ENCODE measurements at regions not wholly inside any gene's neighbourhood (a gene's known extent, or its start where the extent isn't known, plus 50 kb on each side); places are given as distances from the start of the nearest gene placed in this dataset.

GRCh38 chr18:42437646-42438045 is 482.6 kb downstream of the PIK3C3 start:
- Histone ChIP-seq H3K36me3 (no peaks in the 10 kb centered on the region), H3K9me3 (no peaks in the 10 kb centered on the region), H3K27ac (no peak overlapping the region), H3K4me1 (no peaks in the 10 kb centered on the region), H3K4me3 (no peak overlapping the region), H3K27me3 (no peaks in the 10 kb centered on the region)
- no peak for DNase-seq (ENCODE audit: low spot score in 2 of 2)
- TF ChIP-seq CTCF (IDR thresholded peaks at IDR 0.05): no peak
- TF ChIP-seq EP300 (IDR thresholded peaks at IDR 0.05): no peak
- no peak for TF ChIP-seq POLR2A (IDR thresholded peaks at IDR 0.05)
- 85 to 95% methylated on average over 2 of the region's 2 CpGs for WGBS, 2 donors

- Histone ChIP-seq H3K9me3 (peaks cover 0 to 8% (median 0%) of the 10 kb centered on the region in 4 donors), H3K4me3 (no peak overlapping the region), H3K36me3 (no peaks in the 10 kb centered on the region), H3K27me3 (no peaks in the 10 kb centered on the region), H3K4me1 (peaks cover 0 to 8% (median 0%) of the 10 kb centered on the region in 4 donors), H3K27ac (no peak overlapping the region)
- no peak for DNase-seq (ENCODE audit: low spot score in 2 of 2)
- 74 to 75% methylated on average over 3 of the region's 3 CpGs for WGBS, 2 donors
- TF ChIP-seq CTCF (IDR thresholded peaks at IDR 0.05): no peak
- TF ChIP-seq EP300 (IDR thresholded peaks at IDR 0.05): no peak
- no peak for TF ChIP-seq POLR2A (IDR thresholded peaks at IDR 0.05)
Observed at GRCh38 chr18:42442656-42443055, 487.6 kb downstream of the PIK3C3 start.

GRCh38 chr18:42444349-42444748 is 489.3 kb downstream of the PIK3C3 start:
- 14 to 29% methylated on average over 1 of the region's 1 CpG for WGBS, 2 donors

GRCh38 chr18:42445359-42445758 is 490.3 kb downstream of the PIK3C3 start:
- H3K4me1 ChIP-seq: peaks cover 0 to 8% (median 0%) of the 10 kb centered on the region in 4 donors
- no peak overlapping the region for H3K27ac ChIP-seq
- H3K4me3 ChIP-seq: no peak overlapping the region
- no peaks in the 10 kb centered on the region for H3K36me3 ChIP-seq
- peaks cover 0 to 15% (median 0%) of the 10 kb centered on the region in 4 donors for H3K9me3 ChIP-seq
- WGBS, 2 donors: 78 to 87% methylated on average over 2 of the region's 2 CpGs
- TF ChIP-seq CTCF (IDR thresholded peaks at IDR 0.05): no peak
- no peak for TF ChIP-seq EP300 (IDR thresholded peaks at IDR 0.05)
- TF ChIP-seq POLR2A (IDR thresholded peaks at IDR 0.05): no peak
- DNase-seq (ENCODE audit: low spot score in 2 of 2): no peak
- H3K27me3 ChIP-seq: no peaks in the 10 kb centered on the region

More at GRCh38 chr18:42444349-42444748, 489.3 kb downstream of the PIK3C3 start:
- H3K36me3 ChIP-seq: no peaks in the 10 kb centered on the region
- no peak for TF ChIP-seq CTCF (IDR thresholded peaks at IDR 0.05)
- TF ChIP-seq POLR2A (IDR thresholded peaks at IDR 0.05): no peak
- TF ChIP-seq EP300 (IDR thresholded peaks at IDR 0.05): no peak
- no peaks in the 10 kb centered on the region for H3K27me3 ChIP-seq
- no peak overlapping the region for H3K27ac ChIP-seq
- H3K4me3 ChIP-seq: no peak overlapping the region
- peaks cover 0 to 15% (median 0%) of the 10 kb centered on the region in 4 donors for H3K9me3 ChIP-seq
- no peak for DNase-seq (ENCODE audit: low spot score in 2 of 2)
- peaks cover 0 to 8% (median 0%) of the 10 kb centered on the region in 4 donors for H3K4me1 ChIP-seq

GRCh38 chr18:42446195-42446594 is 491.2 kb downstream of the PIK3C3 start:
- no peaks in the 10 kb centered on the region for H3K27me3 ChIP-seq
- no peak for TF ChIP-seq CTCF (IDR thresholded peaks at IDR 0.05)
- no peak for TF ChIP-seq EP300 (IDR thresholded peaks at IDR 0.05)
- TF ChIP-seq POLR2A (IDR thresholded peaks at IDR 0.05): no peak

More at GRCh38 chr18:42446195-42446594, 491.2 kb downstream of the PIK3C3 start:
- no peak for DNase-seq (ENCODE audit: low spot score in 2 of 2)
- H3K27ac ChIP-seq: no peak overlapping the region
- H3K36me3 ChIP-seq: no peaks in the 10 kb centered on the region
- H3K4me3 ChIP-seq: no peak overlapping the region
- H3K9me3 ChIP-seq: peaks cover 0 to 15% (median 0%) of the 10 kb centered on the region in 4 donors
- peaks cover 0 to 8% (median 0%) of the 10 kb centered on the region in 4 donors for H3K4me1 ChIP-seq

Measured in tibial nerve (tissue), 4 donors.